COLO829 (cell line): ENCODE measurements at regions not wholly inside any gene's neighbourhood (a gene's known extent, or its start where the extent isn't known, plus 50 kb on each side); places are given as distances from the start of the nearest gene placed in this dataset.
"Not testable (repeated sequence)": the region's sequence is repeated elsewhere in the genome, so short reads cannot be mapped to it uniquely, and the experiment has no call there.

Experiments used
- DNase-seq: peaks from one replicate; pipeline ENCODE4 v3.0.0; 2012; ENCODE audit warnings: low spot score

DNA sequence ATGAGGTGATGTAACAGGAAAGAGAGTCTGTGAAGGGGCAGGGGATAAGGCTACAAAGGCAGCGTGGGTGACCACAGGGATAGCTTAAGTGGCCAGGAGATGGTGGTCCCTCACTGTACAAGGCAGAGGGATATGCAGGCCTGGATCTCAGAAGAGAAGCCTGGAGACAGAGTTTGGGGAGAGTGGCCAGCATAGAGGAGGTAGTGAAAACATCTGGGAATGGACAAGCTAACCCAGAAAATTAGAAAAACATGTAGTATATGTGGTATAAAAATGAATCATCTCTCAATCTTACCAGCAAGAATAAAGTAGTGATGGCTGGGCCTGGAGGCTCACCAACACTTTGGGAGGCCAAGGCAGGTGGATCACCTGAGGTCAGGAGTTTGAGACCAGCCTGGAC lies 349.2 kb upstream of the KLF4 start:
- DNase-seq, result no peak

GRCh38 chr9:107836300-107836699 lies 346.7 kb upstream of the KLF4 start:
- no peak for DNase-seq

- DNase-seq, result no peak
Observed at GRCh38 chr9:107833295-107833694, 343.7 kb upstream of the KLF4 start.

GRCh38 chr9:107832871-107833270 lies 343.3 kb upstream of the KLF4 start:
- no peak for DNase-seq

GRCh38 chr9:107830479-107830878 lies 340.9 kb upstream of the KLF4 start:
- no peak for DNase-seq

DNA sequence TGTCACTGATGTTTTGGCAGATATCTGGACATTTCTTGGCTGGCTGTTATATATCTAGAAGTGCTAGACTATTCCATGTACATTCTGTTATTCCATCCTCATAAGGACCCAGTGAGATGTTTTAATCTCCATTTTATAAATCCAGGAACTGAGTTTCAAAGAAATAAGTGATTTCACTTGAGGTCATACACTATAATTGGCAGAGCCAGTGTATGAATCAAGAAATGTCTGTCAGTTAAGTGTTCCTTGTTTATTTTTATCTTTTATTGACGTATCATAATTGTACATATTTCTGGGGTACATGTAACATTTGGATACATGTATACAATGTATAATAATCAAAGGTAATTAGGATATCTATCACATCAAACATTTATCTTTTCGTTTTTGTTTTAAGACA lies 338.3 kb upstream of the KLF4 start:
- no peak for DNase-seq

GRCh38 chr9:107827304-107827703 lies 337.7 kb upstream of the KLF4 start:
- DNase-seq, result no peak

GRCh38 chr9:107826688-107826983 lies 337.1 kb upstream of the KLF4 start:
- DNase-seq, result not testable (repeated sequence)

- no peak for DNase-seq
Observed at GRCh38 chr9:107824556-107824955, 335.0 kb upstream of the KLF4 start.

DNA sequence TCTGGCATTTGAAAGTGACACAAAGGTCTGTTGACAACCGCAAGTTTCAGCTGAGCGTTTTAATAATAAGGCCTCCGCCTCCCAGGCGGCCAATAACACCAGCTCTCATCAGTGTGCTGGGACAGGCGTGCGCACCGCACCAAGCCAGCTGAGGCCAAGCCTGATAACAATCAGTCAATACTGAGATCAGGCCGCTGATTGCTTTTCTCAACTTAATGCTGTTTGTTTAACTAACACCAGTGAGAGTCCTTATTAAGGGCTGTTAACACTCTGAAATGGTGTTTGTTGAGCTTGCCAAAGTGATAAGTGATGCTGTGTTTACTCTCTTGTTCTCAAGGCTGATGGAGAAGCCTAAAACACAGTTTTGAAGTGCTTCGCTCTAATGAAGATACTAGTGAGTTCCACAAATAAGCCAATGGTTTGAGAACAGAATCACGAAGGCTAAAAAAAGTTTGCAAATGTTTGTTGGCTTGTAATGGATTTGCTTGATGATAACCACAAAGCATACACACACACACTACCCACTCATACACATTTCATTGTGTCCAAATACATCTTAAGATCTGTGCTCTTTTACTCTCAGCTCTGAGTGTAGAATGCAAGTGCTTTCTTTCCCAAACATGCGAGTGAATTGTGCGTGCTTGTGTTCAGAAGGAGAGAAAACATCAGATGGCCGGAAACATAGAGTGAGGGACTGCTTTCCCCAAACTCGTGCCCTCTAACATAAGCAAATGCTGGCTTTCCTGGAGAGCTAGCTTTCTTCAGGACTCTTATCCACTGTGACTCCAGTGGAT lies 330.4 kb upstream of the KLF4 start:
- DNase-seq, result no peak

GRCh38 chr9:107818503-107818829 lies 328.9 kb upstream of the KLF4 start:
- DNase-seq, result not testable (repeated sequence)

- DNase-seq, result not testable (repeated sequence)
Observed at GRCh38 chr9:107817595-107818502, 328.3 kb upstream of the KLF4 start.

- no peak for DNase-seq
Observed at GRCh38 chr9:107816561-107817021, 327.0 kb upstream of the KLF4 start.

DNA sequence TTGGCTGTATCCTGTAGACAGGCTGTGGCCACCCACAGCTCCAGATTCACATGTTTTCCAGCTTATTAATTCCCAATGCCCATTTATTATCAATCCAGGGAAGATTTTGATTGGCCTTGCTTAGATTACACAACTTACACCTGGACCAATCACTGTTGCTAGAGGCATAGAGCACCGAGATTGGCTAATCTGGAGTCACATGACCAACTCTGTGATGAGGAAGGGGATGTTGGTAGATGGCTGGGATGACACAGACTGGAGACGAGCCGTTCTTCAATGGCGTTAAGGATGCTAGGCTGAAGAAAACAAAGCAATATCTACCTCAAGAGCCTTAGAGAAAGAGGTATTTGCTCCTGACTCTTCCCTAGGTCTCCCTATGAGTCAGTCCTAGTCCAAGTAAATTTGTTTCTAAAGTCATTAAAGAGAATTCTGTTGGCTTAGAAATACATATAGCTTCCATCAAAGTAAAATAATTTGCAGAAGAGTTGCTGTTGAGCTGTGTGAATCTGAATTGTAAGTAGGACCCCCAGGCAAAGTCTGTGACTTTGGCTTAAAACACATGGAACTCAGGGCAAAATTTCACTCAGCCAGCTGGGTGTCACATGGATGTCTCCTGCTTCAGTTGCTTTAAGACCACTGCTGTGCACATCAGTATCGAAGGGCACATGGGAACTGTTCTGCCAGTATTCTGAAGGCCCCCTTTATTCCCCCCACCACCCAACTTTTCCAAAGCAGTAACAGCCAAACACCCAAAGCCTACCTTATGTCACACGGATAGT lies 326.4 kb upstream of the KLF4 start:
- DNase-seq, result no peak

GRCh38 chr9:107813287-107813686 lies 323.7 kb upstream of the KLF4 start:
- no peak for DNase-seq

DNA sequence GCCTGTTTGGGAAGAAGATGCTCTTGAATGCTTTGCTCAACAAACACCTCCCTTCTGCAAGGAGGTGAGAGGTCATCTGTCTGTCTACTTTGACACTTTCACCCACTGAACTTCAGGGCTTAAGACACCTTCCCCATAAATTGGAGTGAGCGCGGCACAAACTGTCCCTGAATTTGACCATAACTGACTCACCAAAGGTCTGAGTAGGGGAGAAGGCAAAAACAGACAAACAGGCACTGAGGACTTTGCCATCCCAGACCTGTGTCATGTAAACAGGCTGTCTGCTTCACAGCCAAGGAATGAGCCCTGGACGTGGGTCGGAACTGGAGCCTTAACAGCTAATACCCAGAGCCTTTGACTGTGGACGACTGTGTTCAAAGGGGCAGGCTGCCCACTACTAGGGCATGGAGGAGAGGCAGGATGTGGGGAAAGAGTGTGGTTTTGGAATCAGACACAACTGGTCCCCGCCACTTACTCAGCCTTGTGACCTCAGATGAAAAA lies 320.9 kb upstream of the KLF4 start:
- no peak for DNase-seq

- DNase-seq, result no peak
Observed at GRCh38 chr9:107809871-107810460, 320.4 kb upstream of the KLF4 start.

GRCh38 chr9:107807183-107807582 lies 317.6 kb upstream of the KLF4 start:
- DNase-seq, result no peak

GRCh38 chr9:107805201-107805600 lies 315.6 kb upstream of the KLF4 start:
- DNase-seq, result no peak

GRCh38 chr9:107794259-107794658 lies 304.7 kb upstream of the KLF4 start:
- no peak for DNase-seq

DNA sequence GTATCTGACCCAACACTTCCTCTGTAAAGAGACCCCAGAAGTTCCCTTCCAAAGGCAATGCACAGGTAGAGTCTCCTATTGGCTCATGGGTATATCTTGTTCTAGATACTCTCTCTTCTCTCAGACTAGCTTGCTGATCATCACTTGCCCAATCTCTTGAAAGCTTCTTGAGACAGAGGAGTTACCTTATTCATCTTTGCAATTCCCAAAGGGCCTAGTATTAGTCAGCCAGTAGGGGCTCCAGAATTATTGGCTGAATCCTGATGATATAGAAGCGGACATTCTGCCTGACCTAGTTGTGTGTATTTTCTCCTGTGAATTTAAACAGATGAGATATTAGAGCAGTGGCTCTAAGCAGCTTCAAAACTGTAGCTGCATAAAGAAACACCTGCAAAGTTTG lies 304.0 kb upstream of the KLF4 start:
- DNase-seq, result no peak

DNA sequence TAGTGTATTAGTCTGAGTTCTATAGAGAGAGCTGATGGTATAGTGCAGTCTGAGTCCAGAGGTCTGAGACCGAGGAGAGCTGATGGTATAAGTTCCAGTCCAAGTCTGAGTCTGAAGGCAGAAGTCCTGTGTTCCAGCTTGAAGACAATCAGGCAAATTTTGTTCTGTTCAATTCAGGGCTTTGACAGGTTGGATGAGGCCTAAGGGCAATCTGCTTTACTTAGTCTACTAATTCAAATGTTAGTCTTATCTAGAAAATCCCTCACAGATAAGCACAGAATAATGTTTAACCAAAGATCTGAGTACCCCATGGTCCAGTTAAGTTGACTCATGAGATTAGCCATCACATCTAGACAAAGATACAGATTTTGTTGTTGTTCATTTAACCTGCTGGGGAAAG lies 303.0 kb upstream of the KLF4 start:
- no peak for DNase-seq
